MM.1S (cell line): ENCODE measurements at regions not wholly inside any gene's neighbourhood (a gene's known extent, or its start where the extent isn't known, plus 50 kb on each side); places are given as distances from the start of the nearest gene placed in this dataset.
A peak's percentile ranks its signal among the peaks of the same experiment; 100 is the strongest.

ENCODE experiments used
- EZH2 ChIP-seq: fragments of 300-600 bp; sonication (generic); optimal IDR thresholded peaks from 2 replicates; pipeline ENCODE3; 2017; ENCODE audit warnings: low read depth, mild to moderate bottlenecking, antibody characterized with exemption, low read length, mixed read lengths
- TF ChIP-seq, protein P1 (sequence below): fragments of 300-600 bp; sonication (generic); IDR thresholded peaks from 2 replicates; pipeline ENCODE4 v1.5.1; 2016; ENCODE audit warnings: antibody characterized with exemption, low read length, mixed read lengths

DNA sequence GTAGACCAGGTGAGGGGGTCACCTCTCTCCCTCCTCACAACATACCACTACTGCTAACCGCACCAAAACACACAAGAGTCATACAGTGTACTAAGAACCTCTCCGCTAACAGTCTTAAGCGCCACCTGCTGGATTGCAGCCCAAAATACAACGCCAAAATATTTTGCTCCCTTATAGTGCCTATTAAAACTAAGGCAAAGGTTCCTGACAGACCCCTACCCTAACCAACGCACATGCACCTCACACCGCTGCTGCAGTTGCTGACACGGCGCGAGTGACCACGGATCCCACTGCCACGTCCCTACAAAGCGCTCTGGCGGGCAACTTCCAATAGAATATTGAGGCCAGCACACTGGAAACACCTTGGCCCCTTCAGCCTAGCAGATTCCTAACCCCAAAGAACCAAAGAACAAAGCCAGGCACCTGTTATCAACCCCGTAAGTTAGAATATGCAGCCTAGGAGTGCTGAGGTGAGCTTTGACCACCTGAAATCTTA is 563.6 kb upstream of the SEMA3D start:
- no peak for TF ChIP-seq EZH2
- TF ChIP-seq, protein P1, sequence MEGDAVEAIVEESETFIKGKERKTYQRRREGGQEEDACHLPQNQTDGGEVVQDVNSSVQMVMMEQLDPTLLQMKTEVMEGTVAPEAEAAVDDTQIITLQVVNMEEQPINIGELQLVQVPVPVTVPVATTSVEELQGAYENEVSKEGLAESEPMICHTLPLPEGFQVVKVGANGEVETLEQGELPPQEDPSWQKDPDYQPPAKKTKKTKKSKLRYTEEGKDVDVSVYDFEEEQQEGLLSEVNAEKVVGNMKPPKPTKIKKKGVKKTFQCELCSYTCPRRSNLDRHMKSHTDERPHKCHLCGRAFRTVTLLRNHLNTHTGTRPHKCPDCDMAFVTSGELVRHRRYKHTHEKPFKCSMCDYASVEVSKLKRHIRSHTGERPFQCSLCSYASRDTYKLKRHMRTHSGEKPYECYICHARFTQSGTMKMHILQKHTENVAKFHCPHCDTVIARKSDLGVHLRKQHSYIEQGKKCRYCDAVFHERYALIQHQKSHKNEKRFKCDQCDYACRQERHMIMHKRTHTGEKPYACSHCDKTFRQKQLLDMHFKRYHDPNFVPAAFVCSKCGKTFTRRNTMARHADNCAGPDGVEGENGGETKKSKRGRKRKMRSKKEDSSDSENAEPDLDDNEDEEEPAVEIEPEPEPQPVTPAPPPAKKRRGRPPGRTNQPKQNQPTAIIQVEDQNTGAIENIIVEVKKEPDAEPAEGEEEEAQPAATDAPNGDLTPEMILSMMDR, result peak; percentile 69
